K562 (cell line): ENCODE measurements at regions not wholly inside any gene's neighbourhood (a gene's known extent, or its start where the extent isn't known, plus 50 kb on each side); places are given as distances from the start of the nearest gene placed in this dataset.

Source experiments
- MGA ChIP-seq: fragments of 450-650 bp; IDR thresholded peaks from 2 replicates; pipeline ENCODE4 v1.6.1; 2016; ENCODE audit warnings: mild to moderate bottlenecking, moderate library complexity

GRCh38 chr3:178140531-178141304 lies 395.5 kb upstream of the KCNMB2 start (continued):
- TF ChIP-seq MGA: no peak
- TF ChIP-seq, all 486 proteins: peak for 2
